ENCODE measurements at regions not wholly inside any gene's neighbourhood (a gene's known extent, or its start where the extent isn't known, plus 50 kb on each side); places are given as distances from the start of the nearest gene placed in this dataset.

- TF ChIP-seq, protein P1, sequence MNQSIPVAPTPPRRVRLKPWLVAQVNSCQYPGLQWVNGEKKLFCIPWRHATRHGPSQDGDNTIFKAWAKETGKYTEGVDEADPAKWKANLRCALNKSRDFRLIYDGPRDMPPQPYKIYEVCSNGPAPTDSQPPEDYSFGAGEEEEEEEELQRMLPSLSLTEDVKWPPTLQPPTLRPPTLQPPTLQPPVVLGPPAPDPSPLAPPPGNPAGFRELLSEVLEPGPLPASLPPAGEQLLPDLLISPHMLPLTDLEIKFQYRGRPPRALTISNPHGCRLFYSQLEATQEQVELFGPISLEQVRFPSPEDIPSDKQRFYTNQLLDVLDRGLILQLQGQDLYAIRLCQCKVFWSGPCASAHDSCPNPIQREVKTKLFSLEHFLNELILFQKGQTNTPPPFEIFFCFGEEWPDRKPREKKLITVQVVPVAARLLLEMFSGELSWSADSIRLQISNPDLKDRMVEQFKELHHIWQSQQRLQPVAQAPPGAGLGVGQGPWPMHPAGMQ (IDR thresholded peaks at IDR 0.05; ENCODE audit: borderline replicate concordance), result no peak
- TF ChIP-seq CREB1 (IDR thresholded peaks at IDR 0.05; ENCODE audit: low read depth), result no peak
Observed at GRCh38 chr4:126969360-126970235, 663.2 kb upstream of the INTU start (continued).

GRCh38 chr4:126973201-126973600, 659.6 kb upstream of the INTU start:
- BruUV-seq (replicated peaks), result no TSS peak
- 0% methylated on average over 1 of the region's 1 CpG for WGBS (ENCODE audit: insufficient coverage, insufficient replicate concordance, low lambda C conversion rate, missing lambda C conversion rate)
- DNase-seq (ENCODE audit: low read depth, low spot score) (no peak), ATAC-seq (no peak), FAIRE-seq (no peak)
- SMC1A ChIA-PET (ENCODE audit: uncharacterized antibody, unreplicated experiment), result no interaction called here
- H3K27me3 ChIP-seq (replicated peaks in 1 of 2; ENCODE audit: control insufficient read depth in 2 of 2, insufficient read depth in 2 of 2, low read length in 1 of 2), result no peaks in the 10 kb centered on the region; a peak in 1 of 4 replicates
- H3K9ac ChIP-seq (ENCODE audit: control insufficient read depth, insufficient read depth, low read length), result no peak overlapping the region
- H3K4me1 ChIP-seq (ENCODE audit: control insufficient read depth, insufficient read depth, low read length), result no peaks in the 10 kb centered on the region
- H3K9me3 ChIP-seq (replicated peaks; ENCODE audit: control insufficient read depth, insufficient read depth, low read length), result no peaks in the 10 kb centered on the region
- no peaks in the 10 kb centered on the region for H3K36me3 ChIP-seq (ENCODE audit: control insufficient read depth in 2 of 2, insufficient read depth in 2 of 2, low read length in 1 of 2)
- no peak overlapping the region for H3K4me3 ChIP-seq
- H2AFZ ChIP-seq (ENCODE audit: control insufficient read depth, low read depth, low read length), result no peak overlapping the region
- CTCF ChIA-PET, result no interaction called here
- in situ Hi-C loops (cut with MboI) (no loop called here), intact Hi-C loops (cut with micrococcal nuclease; ENCODE audit: unreplicated experiment) (no loop called here)
- no peak overlapping the region for H3K27ac ChIP-seq (ENCODE audit: control insufficient read depth, insufficient read depth)
- H4K20me1 ChIP-seq (ENCODE audit: control insufficient read depth, insufficient read depth), result no peaks in the 10 kb centered on the region
- no peaks in the 10 kb centered on the region for H3K79me2 ChIP-seq (ENCODE audit: control insufficient read depth, insufficient read depth, low read length)
- POLR2A ChIA-PET, result no interaction called here
- no peak overlapping the region for H3K4me2 ChIP-seq (ENCODE audit: control insufficient read depth, insufficient read depth)
- RAD21 ChIA-PET (ENCODE audit: unreplicated experiment), result no interaction called here
- TF ChIP-seq, protein P2, sequence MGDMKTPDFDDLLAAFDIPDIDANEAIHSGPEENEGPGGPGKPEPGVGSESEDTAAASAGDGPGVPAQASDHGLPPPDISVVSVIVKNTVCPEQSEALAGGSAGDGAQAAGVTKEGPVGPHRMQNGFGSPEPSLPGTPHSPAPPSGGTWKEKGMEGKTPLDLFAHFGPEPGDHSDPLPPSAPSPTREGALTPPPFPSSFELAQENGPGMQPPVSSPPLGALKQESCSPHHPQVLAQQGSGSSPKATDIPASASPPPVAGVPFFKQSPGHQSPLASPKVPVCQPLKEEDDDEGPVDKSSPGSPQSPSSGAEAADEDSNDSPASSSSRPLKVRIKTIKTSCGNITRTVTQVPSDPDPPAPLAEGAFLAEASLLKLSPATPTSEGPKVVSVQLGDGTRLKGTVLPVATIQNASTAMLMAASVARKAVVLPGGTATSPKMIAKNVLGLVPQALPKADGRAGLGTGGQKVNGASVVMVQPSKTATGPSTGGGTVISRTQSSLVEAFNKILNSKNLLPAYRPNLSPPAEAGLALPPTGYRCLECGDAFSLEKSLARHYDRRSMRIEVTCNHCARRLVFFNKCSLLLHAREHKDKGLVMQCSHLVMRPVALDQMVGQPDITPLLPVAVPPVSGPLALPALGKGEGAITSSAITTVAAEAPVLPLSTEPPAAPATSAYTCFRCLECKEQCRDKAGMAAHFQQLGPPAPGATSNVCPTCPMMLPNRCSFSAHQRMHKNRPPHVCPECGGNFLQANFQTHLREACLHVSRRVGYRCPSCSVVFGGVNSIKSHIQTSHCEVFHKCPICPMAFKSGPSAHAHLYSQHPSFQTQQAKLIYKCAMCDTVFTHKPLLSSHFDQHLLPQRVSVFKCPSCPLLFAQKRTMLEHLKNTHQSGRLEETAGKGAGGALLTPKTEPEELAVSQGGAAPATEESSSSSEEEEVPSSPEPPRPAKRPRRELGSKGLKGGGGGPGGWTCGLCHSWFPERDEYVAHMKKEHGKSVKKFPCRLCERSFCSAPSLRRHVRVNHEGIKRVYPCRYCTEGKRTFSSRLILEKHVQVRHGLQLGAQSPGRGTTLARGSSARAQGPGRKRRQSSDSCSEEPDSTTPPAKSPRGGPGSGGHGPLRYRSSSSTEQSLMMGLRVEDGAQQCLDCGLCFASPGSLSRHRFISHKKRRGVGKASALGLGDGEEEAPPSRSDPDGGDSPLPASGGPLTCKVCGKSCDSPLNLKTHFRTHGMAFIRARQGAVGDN (IDR thresholded peaks at IDR 0.05), result no peak
- TF ChIP-seq NR2F1 (conservative IDR thresholded peaks at IDR 0.05) (no peak), NR2C1 (IDR thresholded peaks at IDR 0.05) (no peak), POLR2A (IDR thresholded peaks at IDR 0.05; ENCODE audit: low read depth, low read length) (no peak), IRF4 (IDR thresholded peaks at IDR 0.05; ENCODE audit: low read depth, low read length) (no peak), ZNF274 (IDR thresholded peaks at IDR 0.05; ENCODE audit: insufficient read depth, insufficient read length) (no peak), CREB1 (IDR thresholded peaks at IDR 0.05; ENCODE audit: low read depth) (no peak), BCL3 (IDR thresholded peaks at IDR 0.05; ENCODE audit: borderline replicate concordance, insufficient read depth, low read depth, low read length, poor library complexity, severe bottlenecking) (no peak), SIN3A (IDR thresholded peaks at IDR 0.05; ENCODE audit: low read depth, low read length) (no peak)
- TF ChIP-seq, protein P3, sequence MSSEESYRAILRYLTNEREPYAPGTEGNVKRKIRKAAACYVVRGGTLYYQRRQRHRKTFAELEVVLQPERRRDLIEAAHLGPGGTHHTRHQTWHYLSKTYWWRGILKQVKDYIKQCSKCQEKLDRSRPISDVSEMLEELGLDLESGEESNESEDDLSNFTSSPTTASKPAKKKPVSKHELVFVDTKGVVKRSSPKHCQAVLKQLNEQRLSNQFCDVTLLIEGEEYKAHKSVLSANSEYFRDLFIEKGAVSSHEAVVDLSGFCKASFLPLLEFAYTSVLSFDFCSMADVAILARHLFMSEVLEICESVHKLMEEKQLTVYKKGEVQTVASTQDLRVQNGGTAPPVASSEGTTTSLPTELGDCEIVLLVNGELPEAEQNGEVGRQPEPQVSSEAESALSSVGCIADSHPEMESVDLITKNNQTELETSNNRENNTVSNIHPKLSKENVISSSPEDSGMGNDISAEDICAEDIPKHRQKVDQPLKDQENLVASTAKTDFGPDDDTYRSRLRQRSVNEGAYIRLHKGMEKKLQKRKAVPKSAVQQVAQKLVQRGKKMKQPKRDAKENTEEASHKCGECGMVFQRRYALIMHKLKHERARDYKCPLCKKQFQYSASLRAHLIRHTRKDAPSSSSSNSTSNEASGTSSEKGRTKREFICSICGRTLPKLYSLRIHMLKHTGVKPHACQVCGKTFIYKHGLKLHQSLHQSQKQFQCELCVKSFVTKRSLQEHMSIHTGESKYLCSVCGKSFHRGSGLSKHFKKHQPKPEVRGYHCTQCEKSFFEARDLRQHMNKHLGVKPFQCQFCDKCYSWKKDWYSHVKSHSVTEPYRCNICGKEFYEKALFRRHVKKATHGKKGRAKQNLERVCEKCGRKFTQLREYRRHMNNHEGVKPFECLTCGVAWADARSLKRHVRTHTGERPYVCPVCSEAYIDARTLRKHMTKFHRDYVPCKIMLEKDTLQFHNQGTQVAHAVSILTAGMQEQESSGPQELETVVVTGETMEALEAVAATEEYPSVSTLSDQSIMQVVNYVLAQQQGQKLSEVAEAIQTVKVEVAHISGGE (CRISPR knock-in tag; IDR thresholded peaks at IDR 0.05), result no peak
